AG04450 (cell line): ENCODE measurements at regions not wholly inside any gene's neighbourhood (a gene's known extent, or its start where the extent isn't known, plus 50 kb on each side); places are given as distances from the start of the nearest gene placed in this dataset.

Source experiments
- CTCF ChIA-PET: fragments of 300-600, 350-600 bp; formaldehyde crosslinking; extraction: SDS; loops from one replicate; lab custom pipeline; 2022; ENCODE audit warnings: antibody characterized with exemption, inconsistent platforms; lab: Charles Lee
- POLR2A ChIA-PET: fragments of 350-600 bp; formaldehyde crosslinking; extraction: SDS; loops from one replicate; lab custom pipeline; 2021; ENCODE audit warnings: antibody characterized with exemption, inconsistent platforms; lab: Yijun Ruan, JAX
- DNase-seq: peaks from one replicate; pipeline ENCODE4 v3.0.0-alpha.2; 2011; ENCODE audit warnings: low read depth, low spot score
- H3K27ac ChIP-seq: one replicate; pipeline ENCODE4 v1.5.1; 2012; ENCODE audit warnings: low read depth, low read length, control low read depth
- H3K27me3 ChIP-seq: one replicate; pipeline ENCODE4 v1.6.0; 2012; ENCODE audit warnings: low read length; ENCODE audit not compliant: control insufficient read depth, insufficient read depth
- H3K4me3 ChIP-seq: 2 replicates; pipeline ENCODE4 v1.5.1; 2011; ENCODE audit warnings: mild to moderate bottlenecking, low read depth, low read length, control low read depth
- H3K9me3 ChIP-seq: 2 replicates; pipeline ENCODE4 v1.5.1; 2012; ENCODE audit warnings: low read length; ENCODE audit not compliant: control insufficient read depth, insufficient read depth
- TF ChIP-seq, protein P1 (sequence below): IDR thresholded peaks from 2 replicates; pipeline ENCODE4 v1.5.1; 2011; ENCODE audit warnings: low read depth, low read length, control low read depth, inconsistent platforms

DNA sequence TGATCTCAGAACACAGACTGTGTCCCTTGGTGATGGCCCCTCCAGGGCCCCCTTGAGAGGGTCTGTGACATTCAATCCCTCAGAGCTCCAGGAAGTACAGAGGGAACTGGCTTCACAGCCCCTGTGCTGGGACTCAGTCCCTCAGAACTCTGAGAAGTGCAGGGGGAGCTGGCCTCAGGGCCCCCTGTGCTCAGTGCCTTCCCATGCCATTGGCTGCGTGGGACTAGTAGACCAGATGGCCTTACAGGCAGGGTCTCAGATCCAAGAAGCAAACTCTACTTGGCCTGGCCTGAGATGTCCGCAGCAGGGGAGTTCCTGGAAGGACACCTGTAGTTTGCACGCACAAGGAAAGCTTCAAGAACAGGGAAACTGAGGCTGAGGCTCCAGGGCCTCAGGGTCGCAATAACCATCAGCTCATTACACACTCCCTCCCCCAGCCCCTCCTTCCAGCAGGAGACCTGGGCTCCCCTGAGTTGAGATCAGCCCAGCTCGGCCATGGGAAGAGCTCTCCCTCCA lies 138.4 kb downstream of the BRD1 start:
- Histone ChIP-seq H3K27me3 (no peaks in the 10 kb centered on the region), H3K27ac (no peak overlapping the region), H3K9me3 (peaks cover 74% of the 10 kb centered on the region), H3K4me3 (no peak overlapping the region)
- TF ChIP-seq, protein P1, sequence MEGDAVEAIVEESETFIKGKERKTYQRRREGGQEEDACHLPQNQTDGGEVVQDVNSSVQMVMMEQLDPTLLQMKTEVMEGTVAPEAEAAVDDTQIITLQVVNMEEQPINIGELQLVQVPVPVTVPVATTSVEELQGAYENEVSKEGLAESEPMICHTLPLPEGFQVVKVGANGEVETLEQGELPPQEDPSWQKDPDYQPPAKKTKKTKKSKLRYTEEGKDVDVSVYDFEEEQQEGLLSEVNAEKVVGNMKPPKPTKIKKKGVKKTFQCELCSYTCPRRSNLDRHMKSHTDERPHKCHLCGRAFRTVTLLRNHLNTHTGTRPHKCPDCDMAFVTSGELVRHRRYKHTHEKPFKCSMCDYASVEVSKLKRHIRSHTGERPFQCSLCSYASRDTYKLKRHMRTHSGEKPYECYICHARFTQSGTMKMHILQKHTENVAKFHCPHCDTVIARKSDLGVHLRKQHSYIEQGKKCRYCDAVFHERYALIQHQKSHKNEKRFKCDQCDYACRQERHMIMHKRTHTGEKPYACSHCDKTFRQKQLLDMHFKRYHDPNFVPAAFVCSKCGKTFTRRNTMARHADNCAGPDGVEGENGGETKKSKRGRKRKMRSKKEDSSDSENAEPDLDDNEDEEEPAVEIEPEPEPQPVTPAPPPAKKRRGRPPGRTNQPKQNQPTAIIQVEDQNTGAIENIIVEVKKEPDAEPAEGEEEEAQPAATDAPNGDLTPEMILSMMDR: no peak
- CTCF ChIA-PET: no interaction called here
- POLR2A ChIA-PET: no interaction called here
- no peak for DNase-seq

DNA sequence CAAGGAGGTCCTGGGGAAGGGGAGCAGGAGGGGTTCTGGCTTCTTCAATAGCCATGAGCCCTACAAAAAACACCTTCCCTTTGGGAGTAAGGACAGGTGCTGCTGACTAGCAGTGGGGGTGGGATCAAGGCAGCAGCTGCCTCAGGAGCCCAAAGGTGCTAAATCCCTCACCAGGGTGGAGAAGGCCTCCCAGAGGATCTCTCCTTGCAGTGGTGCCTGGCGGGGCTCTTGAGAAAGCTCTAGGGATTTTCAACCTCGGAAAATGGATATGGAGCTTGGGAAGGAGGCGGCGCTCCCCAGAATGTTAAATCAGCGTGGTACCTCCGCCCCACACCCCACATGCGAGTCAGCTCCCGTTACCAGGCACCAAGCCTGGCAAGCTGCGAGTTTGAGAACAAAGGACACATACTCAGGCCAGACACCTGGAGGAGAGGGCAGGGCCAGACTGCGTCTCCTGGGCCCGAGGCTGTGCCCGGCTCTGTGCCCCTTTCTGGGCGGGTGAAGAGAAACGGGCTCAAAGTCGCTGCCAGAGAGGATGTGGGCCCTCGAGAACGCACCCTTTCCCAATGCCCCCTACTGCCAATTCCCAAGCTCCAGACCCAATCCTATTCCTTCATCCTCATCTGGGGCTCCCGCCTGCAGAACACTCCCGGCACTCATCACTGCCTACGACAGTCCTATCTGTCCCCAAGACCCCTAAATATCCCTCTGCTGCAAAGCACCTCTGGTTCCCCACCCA lies 139.0 kb downstream of the BRD1 start:
- no peak for DNase-seq
- TF ChIP-seq, protein P1: no peak
- ChIA-PET POLR2A (no interaction called here), CTCF (no interaction called here)
- Histone ChIP-seq H3K27me3 (no peaks in the 10 kb centered on the region), H3K4me3 (no peak overlapping the region), H3K27ac (no peak overlapping the region), H3K9me3 (peaks cover 69% of the 10 kb centered on the region)

DNA sequence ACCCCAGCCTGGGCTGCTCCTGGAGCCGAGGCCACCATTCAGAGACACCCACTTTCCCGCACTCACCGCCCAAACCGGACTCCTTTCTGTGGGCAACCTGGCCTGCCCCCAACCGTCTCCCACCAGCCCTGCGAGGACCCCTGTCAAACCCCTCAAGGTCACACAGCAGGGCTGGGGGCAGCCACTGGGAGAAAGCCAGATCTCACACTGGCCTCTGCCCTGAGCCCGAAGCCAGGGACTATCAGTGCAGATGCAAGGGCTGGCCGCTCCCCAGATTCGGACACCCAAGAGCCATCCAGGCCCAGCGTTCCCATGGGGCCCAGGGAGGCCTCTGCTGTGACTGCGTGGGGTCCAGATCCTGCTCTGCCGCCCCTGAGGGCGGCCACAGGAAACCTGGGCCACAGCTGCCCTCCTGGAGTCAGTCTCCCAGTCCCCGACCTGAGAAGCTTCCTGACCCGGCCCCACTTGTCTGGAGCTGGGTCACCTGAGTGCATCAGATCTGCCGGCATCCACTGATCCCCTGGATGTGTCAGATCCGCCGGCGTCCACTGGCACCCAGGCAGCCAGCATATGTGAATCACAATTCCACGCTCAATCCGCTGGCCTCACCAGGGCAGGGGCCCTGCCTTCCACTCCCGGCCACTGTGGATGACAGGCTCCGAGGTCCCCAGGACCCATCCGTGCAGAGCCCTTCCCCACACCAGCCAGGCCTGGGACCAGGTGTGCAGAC lies 139.7 kb downstream of the BRD1 start:
- no peak for DNase-seq
- H3K9me3 ChIP-seq: peaks cover 63% of the 10 kb centered on the region
- CTCF ChIA-PET: no interaction called here
- H3K4me3 ChIP-seq: no peak overlapping the region
- H3K27ac ChIP-seq: no peak overlapping the region
- POLR2A ChIA-PET: no interaction called here
- H3K27me3 ChIP-seq: no peaks in the 10 kb centered on the region
- TF ChIP-seq, protein P1: no peak

DNA sequence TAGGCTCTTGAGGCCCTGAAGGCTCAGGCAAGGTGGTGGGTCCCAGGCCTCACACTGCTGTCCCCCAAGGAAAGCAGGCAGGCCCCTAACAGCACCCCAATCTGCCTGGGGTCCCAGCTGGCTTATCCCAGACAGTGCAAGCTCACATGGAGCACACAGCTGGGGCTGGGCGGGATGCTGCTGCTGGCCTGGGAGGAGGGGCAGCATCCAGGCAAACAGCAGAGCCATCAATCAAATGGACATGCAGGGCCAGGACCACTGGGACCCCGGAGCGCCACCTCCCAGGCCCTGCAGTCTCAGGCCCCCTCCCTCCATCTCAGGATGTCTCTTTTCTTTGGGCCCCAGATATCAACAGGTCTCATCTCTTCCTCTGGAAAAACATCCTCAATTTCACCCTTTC lies 140.3 kb downstream of the BRD1 start:
- TF ChIP-seq, protein P1: no peak
- no peaks in the 10 kb centered on the region for H3K27me3 ChIP-seq
- CTCF ChIA-PET: no interaction called here

More for the DNA sequence above, 140.3 kb downstream of the BRD1 start:
- Histone ChIP-seq H3K9me3 (peaks cover 56% of the 10 kb centered on the region), H3K27ac (no peak overlapping the region), H3K4me3 (no peak overlapping the region)
- POLR2A ChIA-PET: no interaction called here
- no peak for DNase-seq
